ENCODE measurements at regions not wholly inside any gene's neighbourhood (a gene's known extent, or its start where the extent isn't known, plus 50 kb on each side); places are given as distances from the start of the nearest gene placed in this dataset.
"Not testable (repeated sequence)": the region's sequence is repeated elsewhere in the genome, so short reads cannot be mapped to it uniquely, and the experiment has no call there.

GRCh38 chr22:11066458-11067285, 4461.3 kb upstream of the OR11H1 start:
- ATAC-seq (ENCODE audit: low read depth) (peak; percentile 12; the same call in 1 of the 3 replicates), DNase-seq (ENCODE audit: low spot score) (peak; percentile 86)
- Histone ChIP-seq H3K36me3 (ENCODE audit: low read depth) (no peaks in the 10 kb centered on the region), H3K4me1 (ENCODE audit: insufficient read depth, poor library complexity, severe bottlenecking) (no peaks in the 10 kb centered on the region), H3K27ac (ENCODE audit: poor library complexity, severe bottlenecking) (no peak overlapping the region), H3K4me3 (ENCODE audit: severe bottlenecking) (no peak overlapping the region), H3K27me3 (ENCODE audit: insufficient read depth, poor library complexity, severe bottlenecking) (no peaks in the 10 kb centered on the region), H3K9me3 (ENCODE audit: severe bottlenecking) (no peaks in the 10 kb centered on the region)
- TF ChIP-seq, protein P1, sequence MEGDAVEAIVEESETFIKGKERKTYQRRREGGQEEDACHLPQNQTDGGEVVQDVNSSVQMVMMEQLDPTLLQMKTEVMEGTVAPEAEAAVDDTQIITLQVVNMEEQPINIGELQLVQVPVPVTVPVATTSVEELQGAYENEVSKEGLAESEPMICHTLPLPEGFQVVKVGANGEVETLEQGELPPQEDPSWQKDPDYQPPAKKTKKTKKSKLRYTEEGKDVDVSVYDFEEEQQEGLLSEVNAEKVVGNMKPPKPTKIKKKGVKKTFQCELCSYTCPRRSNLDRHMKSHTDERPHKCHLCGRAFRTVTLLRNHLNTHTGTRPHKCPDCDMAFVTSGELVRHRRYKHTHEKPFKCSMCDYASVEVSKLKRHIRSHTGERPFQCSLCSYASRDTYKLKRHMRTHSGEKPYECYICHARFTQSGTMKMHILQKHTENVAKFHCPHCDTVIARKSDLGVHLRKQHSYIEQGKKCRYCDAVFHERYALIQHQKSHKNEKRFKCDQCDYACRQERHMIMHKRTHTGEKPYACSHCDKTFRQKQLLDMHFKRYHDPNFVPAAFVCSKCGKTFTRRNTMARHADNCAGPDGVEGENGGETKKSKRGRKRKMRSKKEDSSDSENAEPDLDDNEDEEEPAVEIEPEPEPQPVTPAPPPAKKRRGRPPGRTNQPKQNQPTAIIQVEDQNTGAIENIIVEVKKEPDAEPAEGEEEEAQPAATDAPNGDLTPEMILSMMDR (IDR thresholded peaks at IDR 0.05; ENCODE audit: poor library complexity, severe bottlenecking): no peak

DNA sequence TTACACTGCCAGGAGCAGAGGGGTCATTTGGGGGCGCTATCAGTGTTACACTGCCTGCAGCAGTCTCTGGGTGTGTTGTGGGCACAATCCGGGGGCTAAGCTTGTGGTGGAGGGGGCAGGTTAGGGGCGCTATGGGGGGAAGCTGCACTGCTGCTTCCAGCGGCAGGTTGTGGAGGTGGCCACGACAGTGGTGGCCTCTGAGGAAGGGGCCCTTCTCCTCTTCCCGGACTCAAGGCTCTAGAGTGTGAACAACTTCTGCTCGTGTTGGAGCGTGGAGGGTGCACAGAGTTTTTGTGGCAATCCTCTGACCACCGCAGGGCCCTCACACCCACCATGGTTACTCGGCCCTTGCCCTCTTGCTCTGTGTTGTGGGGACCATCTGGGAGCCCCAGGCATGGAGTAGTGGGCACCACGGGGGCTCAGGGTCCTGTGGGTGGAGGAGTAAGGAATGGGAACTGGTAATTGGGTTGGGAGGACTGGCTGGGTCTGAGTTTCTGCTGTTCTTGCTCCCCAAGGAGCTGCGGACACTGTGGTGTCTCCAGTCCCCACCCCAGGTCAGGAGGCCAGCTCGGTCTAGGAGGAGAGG, 4460.6 kb upstream of the OR11H1 start:
- not testable (repeated sequence) for H3K9me3 ChIP-seq (ENCODE audit: severe bottlenecking); ATAC-seq (ENCODE audit: low read depth); H3K4me3 ChIP-seq (ENCODE audit: severe bottlenecking); H3K4me1 ChIP-seq (ENCODE audit: insufficient read depth, poor library complexity, severe bottlenecking); H3K27ac ChIP-seq (ENCODE audit: poor library complexity, severe bottlenecking); H3K36me3 ChIP-seq (ENCODE audit: low read depth); H3K27me3 ChIP-seq (ENCODE audit: insufficient read depth, poor library complexity, severe bottlenecking)
- peak; percentile 83 for DNase-seq (ENCODE audit: low spot score)

GRCh38 chr22:11067937-11068336, 4460.1 kb upstream of the OR11H1 start:
- H3K27me3 ChIP-seq (ENCODE audit: insufficient read depth, poor library complexity, severe bottlenecking); H3K4me3 ChIP-seq (ENCODE audit: severe bottlenecking); H3K36me3 ChIP-seq (ENCODE audit: low read depth); H3K9me3 ChIP-seq (ENCODE audit: severe bottlenecking); ATAC-seq (ENCODE audit: low read depth); H3K4me1 ChIP-seq (ENCODE audit: insufficient read depth, poor library complexity, severe bottlenecking); H3K27ac ChIP-seq (ENCODE audit: poor library complexity, severe bottlenecking): not testable (repeated sequence)
- DNase-seq (ENCODE audit: low spot score): peak; percentile 80

GRCh38 chr22:11068406-11068805, 4459.6 kb upstream of the OR11H1 start:
- not testable (repeated sequence) for ATAC-seq (ENCODE audit: low read depth); H3K27me3 ChIP-seq (ENCODE audit: insufficient read depth, poor library complexity, severe bottlenecking); H3K27ac ChIP-seq (ENCODE audit: poor library complexity, severe bottlenecking); H3K4me3 ChIP-seq (ENCODE audit: severe bottlenecking); H3K9me3 ChIP-seq (ENCODE audit: severe bottlenecking); H3K36me3 ChIP-seq (ENCODE audit: low read depth); DNase-seq (ENCODE audit: low spot score); H3K4me1 ChIP-seq (ENCODE audit: insufficient read depth, poor library complexity, severe bottlenecking)
